ENCODE measurements at regions not wholly inside any gene's neighbourhood (a gene's known extent, or its start where the extent isn't known, plus 50 kb on each side); places are given as distances from the start of the nearest gene placed in this dataset.

GRCh38 chr5:170442391-170442790 is 53.2 kb upstream of the KCNMB1 start:
- no TSS peak for BruUV-seq (replicated peaks)
- Histone ChIP-seq H2AK5ac (ENCODE audit: low read depth, low read length) (no peak overlapping the region), H3K27me3 (ENCODE audit: control insufficient read depth, insufficient read depth, low read length) (no peaks in the 10 kb centered on the region), H3K18ac (ENCODE audit: low read depth, low read length) (no peak overlapping the region), H2AK9ac (replicated peaks; ENCODE audit: low read depth, low read length, poor library complexity) (no peak overlapping the region), H4K20me1 (ENCODE audit: insufficient read depth, low read length) (no peaks in the 10 kb centered on the region), H3K36me3 (ENCODE audit: control insufficient read depth, insufficient read depth, low read length) (no peaks in the 10 kb centered on the region), H3K14ac (replicated peaks; ENCODE audit: low read depth, low read length) (no peak overlapping the region), H4K8ac (ENCODE audit: low read depth in 2 of 2, low read length in 2 of 2) (no peak overlapping the region), H3K23ac (ENCODE audit: low read depth, low read length) (no peak overlapping the region), H3K9me1 (ENCODE audit: insufficient read depth, low read length) (no peaks in the 10 kb centered on the region), H3K9me3 (ENCODE audit: control insufficient read depth, insufficient read depth, low read length) (no peaks in the 10 kb centered on the region), H2BK20ac (ENCODE audit: low read depth, low read length) (no peak overlapping the region), H3K4ac (ENCODE audit: low read depth, low read length) (no peak overlapping the region), H2BK120ac (ENCODE audit: low read depth, low read length) (no peak overlapping the region), H3K79me1 (ENCODE audit: low read depth in 1 of 2, low read length in 2 of 2) (no peaks in the 10 kb centered on the region), H3K4me1 (ENCODE audit: control insufficient read depth, insufficient read depth, low read length) (no peaks in the 10 kb centered on the region), H3K27ac (ENCODE audit: insufficient read depth, low read length) (no peak overlapping the region), H2AFZ (replicated peaks; ENCODE audit: low read length, poor library complexity) (no peak overlapping the region), H4K91ac (ENCODE audit: insufficient read depth, low read depth, low read length) (no peak overlapping the region), H3K56ac (ENCODE audit: extremely low read depth, insufficient read depth, low read length) (no peak overlapping the region), H4K5ac (ENCODE audit: low read depth, low read length) (no peak overlapping the region), H3K9ac (ENCODE audit: low read depth, low read length) (no peak overlapping the region), H3K4me2 (ENCODE audit: low read depth, low read length) (no peak overlapping the region), H2BK5ac (ENCODE audit: low read depth, low read length, poor library complexity, severe bottlenecking) (no peak overlapping the region), H2BK15ac (ENCODE audit: low read depth, low read length) (no peak overlapping the region), H3K4me3 (ENCODE audit: insufficient read depth, low read depth, low read length) (no peak overlapping the region)
- WGBS, 2 experiments (ENCODE audit: extremely low coverage in 2 of 2, insufficient read length in 1 of 2) = 75% methylated on average over 2 of the region's 5 CpGs; no CpG with 5 or more reads in 1 of the 2 experiments
- ChIA-PET POLR2A (ENCODE audit: unreplicated experiment) (no interaction called here), CTCF (no interaction called here)
- DNase-seq (no peak), ATAC-seq (ENCODE audit: low read depth) (no peak)
- TF ChIP-seq MAFK (IDR thresholded peaks at IDR 0.05; ENCODE audit: low read depth, low read length) (no peak), ELK1 (IDR thresholded peaks at IDR 0.05; ENCODE audit: borderline replicate concordance, low read depth, low read length) (no peak), RAD21 (IDR thresholded peaks at IDR 0.05; ENCODE audit: low read length) (no peak), MXI1 (IDR thresholded peaks at IDR 0.05; ENCODE audit: borderline replicate concordance, low read depth, low read length) (no peak), RCOR1 (IDR thresholded peaks at IDR 0.05; ENCODE audit: insufficient replicate concordance, low read length) (no peak), FOS (IDR thresholded peaks at IDR 0.05; ENCODE audit: low read depth, low read length) (no peak), NFE2L2 (IDR thresholded peaks at IDR 0.05; ENCODE audit: low read depth, low read length) (no peak), SMC3 (IDR thresholded peaks at IDR 0.05; ENCODE audit: low read depth, low read length) (no peak), CEBPB (IDR thresholded peaks at IDR 0.05; ENCODE audit: low read depth, low read length) (no peak), RFX5 (IDR thresholded peaks at IDR 0.05; ENCODE audit: low read depth, low read length) (no peak), CTCF (conservative IDR thresholded peaks at IDR 0.05; ENCODE audit: low read depth, low read length) (no peak), USF2 (IDR thresholded peaks at IDR 0.05; ENCODE audit: low read depth, low read length) (no peak), CHD1 (IDR thresholded peaks at IDR 0.05; ENCODE audit: low read depth, low read length) (no peak), MAZ (IDR thresholded peaks at IDR 0.05; ENCODE audit: borderline replicate concordance, low read depth, low read length) (no peak), BHLHE40 (IDR thresholded peaks at IDR 0.05; ENCODE audit: low read depth, low read length) (no peak), POLR2A (IDR thresholded peaks at IDR 0.05; ENCODE audit: low read depth, low read length) (no peak)
- in situ Hi-C loops (cut with MboI; ENCODE audit: low sequenced_read_pairs) (loop anchor here (5.0 kb wide), 1 partner anchor 180 kb away; no protein-coding TSS in a partner anchor), intact Hi-C loops (cut with micrococcal nuclease) (no loop called here), dilution Hi-C loops (cut with HindIII; ENCODE audit: low sequenced_read_pairs, unreplicated experiment) (no loop called here)
